Osteocyte (in vitro differentiated cells): ENCODE measurements at regions not wholly inside any gene's neighbourhood (a gene's known extent, or its start where the extent isn't known, plus 50 kb on each side); places are given as distances from the start of the nearest gene placed in this dataset.
"Not testable (repeated sequence)": the region's sequence is repeated elsewhere in the genome, so short reads cannot be mapped to it uniquely, and the experiment has no call there.

Experiments
- DNase-seq: peaks from one replicate; pipeline ENCODE4 v3.0.0; 2021; ENCODE audit warnings: mixed read lengths; ENCODE audit not compliant: unreplicated experiment; ENCODE audit errors: extremely low spot score
- H3K27ac Mint-ChIP-seq: one replicate; pipeline ENCODE4 v1.8.0; 2021; ENCODE audit warnings: mild to moderate bottlenecking, mixed read lengths; ENCODE audit not compliant: unreplicated experiment
- H3K27me3 Mint-ChIP-seq: one replicate; pipeline ENCODE4 v1.8.0; 2021; ENCODE audit warnings: mixed read lengths; ENCODE audit not compliant: unreplicated experiment
- H3K36me3 Mint-ChIP-seq: one replicate; pipeline ENCODE4 v1.8.0; 2021; ENCODE audit warnings: mixed read lengths; ENCODE audit not compliant: unreplicated experiment
- H3K4me1 Mint-ChIP-seq: one replicate; pipeline ENCODE4 v1.8.0; 2021; ENCODE audit warnings: mixed read lengths; ENCODE audit not compliant: unreplicated experiment
- H3K4me3 Mint-ChIP-seq: one replicate; pipeline ENCODE4 v1.8.0; 2021; ENCODE audit warnings: mild to moderate bottlenecking, moderate library complexity, mixed read lengths; ENCODE audit not compliant: unreplicated experiment
- H3K9me3 Mint-ChIP-seq: one replicate; pipeline ENCODE4 v1.8.0; 2021; ENCODE audit warnings: mixed read lengths; ENCODE audit not compliant: unreplicated experiment
- CTCF ChIP-seq: fragments of 200-600 bp; sonication (generic); IDR thresholded peaks from 2 replicates; pipeline ENCODE4 v1.5.0; 2021; ENCODE audit warnings: antibody characterized with exemption, mild to moderate bottlenecking, moderate library complexity

- H3K4me1 Mint-ChIP-seq: peaks cover 5% of the 10 kb centered on the region
- no peaks in the 10 kb centered on the region for H3K9me3 Mint-ChIP-seq
- DNase-seq: no peak
- no peak overlapping the region for H3K27ac Mint-ChIP-seq
- peaks cover 4% of the 10 kb centered on the region for H3K27me3 Mint-ChIP-seq
- H3K36me3 Mint-ChIP-seq: no peaks in the 10 kb centered on the region
- no peak overlapping the region for H3K4me3 Mint-ChIP-seq
- no peak for TF ChIP-seq CTCF
Measured at GRCh38 chr4:22625311-22625710, 67.4 kb upstream of the GBA3 start.

- H3K4me3 Mint-ChIP-seq, H3K27ac Mint-ChIP-seq, DNase-seq, H3K36me3 Mint-ChIP-seq, H3K4me1 Mint-ChIP-seq, H3K9me3 Mint-ChIP-seq: not testable (repeated sequence)
- H3K27me3 Mint-ChIP-seq: peaks cover 10% of the 10 kb centered on the region
Measured at GRCh38 chr4:22627851-22628250, 64.9 kb upstream of the GBA3 start.

- not testable (repeated sequence) for H3K4me1 Mint-ChIP-seq, H3K4me3 Mint-ChIP-seq, H3K36me3 Mint-ChIP-seq, H3K27ac Mint-ChIP-seq, DNase-seq, H3K9me3 Mint-ChIP-seq
- peaks cover 10% of the 10 kb centered on the region for H3K27me3 Mint-ChIP-seq
Measured at GRCh38 chr4:22630161-22630975, 62.4 kb upstream of the GBA3 start.

- not testable (repeated sequence) for H3K27ac Mint-ChIP-seq, H3K4me3 Mint-ChIP-seq, DNase-seq, H3K36me3 Mint-ChIP-seq, H3K9me3 Mint-ChIP-seq, H3K4me1 Mint-ChIP-seq
- H3K27me3 Mint-ChIP-seq: peaks cover 10% of the 10 kb centered on the region
Measured at GRCh38 chr4:22631167-22631566, 61.6 kb upstream of the GBA3 start.

GRCh38 chr4:22634541-22635181 lies 58.1 kb upstream of the GBA3 start:
- Mint-ChIP-seq H3K27me3 (peaks cover 10% of the 10 kb centered on the region), H3K4me1 (no peaks in the 10 kb centered on the region), H3K36me3 (no peaks in the 10 kb centered on the region), H3K4me3 (no peak overlapping the region), H3K9me3 (peaks cover 4% of the 10 kb centered on the region), H3K27ac (no peak overlapping the region)
- no peak for DNase-seq
- TF ChIP-seq CTCF: no peak

GRCh38 chr4:22635182-22635549 lies 57.6 kb upstream of the GBA3 start:
- H3K27ac Mint-ChIP-seq: not testable (repeated sequence)

GRCh38 chr4:22635692-22636091 lies 57.0 kb upstream of the GBA3 start:
- Mint-ChIP-seq H3K9me3 (peaks cover 4% of the 10 kb centered on the region), H3K4me1 (no peaks in the 10 kb centered on the region), H3K27ac (no peak overlapping the region), H3K36me3 (no peaks in the 10 kb centered on the region), H3K4me3 (no peak overlapping the region), H3K27me3 (peaks cover 2% of the 10 kb centered on the region)
- no peak for TF ChIP-seq CTCF
- no peak for DNase-seq

More at GRCh38 chr4:22635182-22635549, 57.6 kb upstream of the GBA3 start:
- not testable (repeated sequence) for H3K4me1 Mint-ChIP-seq, DNase-seq, H3K36me3 Mint-ChIP-seq, H3K4me3 Mint-ChIP-seq, H3K27me3 Mint-ChIP-seq, H3K9me3 Mint-ChIP-seq
